ENCODE measurements at regions not wholly inside any gene's neighbourhood (a gene's known extent, or its start where the extent isn't known, plus 50 kb on each side); places are given as distances from the start of the nearest gene placed in this dataset.

DNA sequence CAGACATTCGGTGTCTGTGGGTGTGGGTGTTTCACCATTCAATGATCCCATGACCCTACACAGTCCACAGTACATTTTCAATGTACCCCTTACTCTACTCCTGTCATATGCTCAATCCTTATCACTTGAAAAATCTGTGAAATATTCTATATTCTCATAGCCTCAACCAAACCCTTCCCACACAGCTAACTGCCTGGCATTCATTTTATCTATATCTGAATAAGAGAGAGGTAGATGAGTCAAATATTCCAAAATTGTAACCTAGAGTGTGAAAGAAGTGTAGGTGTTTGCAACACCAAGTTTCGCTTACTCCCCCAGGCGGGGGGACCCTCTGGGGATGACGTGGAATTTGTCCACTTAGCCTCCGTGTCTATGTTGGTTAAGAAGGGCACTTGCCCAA lies 354.8 kb downstream of the ETS1 start:
- FAIRE-seq (no peak), DNase-seq (ENCODE audit: insufficient read length, low spot score) (no peak)

DNA sequence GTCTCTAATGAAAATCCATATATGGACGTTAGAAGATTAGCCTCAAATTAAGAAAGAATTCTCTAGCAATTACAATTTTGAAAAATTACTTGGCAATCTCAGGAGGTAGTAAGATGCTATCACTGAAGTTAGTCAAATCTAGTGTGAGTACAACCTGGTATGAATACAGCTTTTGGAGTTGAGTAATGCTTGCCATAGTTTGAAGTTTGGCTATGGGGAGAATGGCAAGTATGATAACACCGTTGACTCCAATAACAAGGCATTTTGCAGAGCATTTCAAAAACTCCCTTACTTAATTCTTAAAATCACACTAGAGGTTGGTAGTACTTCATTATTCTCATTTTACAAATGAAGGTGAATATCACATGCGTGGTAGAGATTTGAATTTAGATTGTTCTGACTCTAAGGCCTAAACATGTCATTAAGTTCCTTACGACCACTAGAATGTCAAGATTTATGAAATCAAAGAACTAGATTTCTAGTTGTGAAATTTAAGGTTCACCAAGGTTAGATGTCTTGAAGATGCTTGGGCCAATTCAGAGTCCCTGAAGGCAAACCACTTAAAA lies 355.4 kb downstream of the ETS1 start:
- FAIRE-seq = no peak
- no peak for DNase-seq (ENCODE audit: insufficient read length, low spot score)

DNA sequence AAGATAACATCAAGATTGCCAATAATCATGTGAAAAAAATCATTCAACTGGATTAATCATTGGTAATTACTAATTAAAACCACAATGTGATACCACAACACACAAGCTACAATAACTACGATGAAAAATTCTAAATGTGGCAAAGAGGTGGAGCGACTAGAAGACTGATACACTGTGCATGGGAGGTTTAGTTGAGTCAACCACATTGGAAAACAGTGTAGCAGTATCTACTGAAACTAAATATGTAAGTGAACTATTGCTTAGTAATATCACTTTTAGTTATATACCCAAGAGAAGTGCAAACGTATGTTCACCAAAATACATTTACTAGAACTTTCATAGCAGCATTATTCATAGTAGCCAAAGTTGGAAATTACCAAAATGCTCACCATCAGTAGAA lies 359.9 kb downstream of the ETS1 start:
- DNase-seq (ENCODE audit: insufficient read length, low spot score) = no peak
- FAIRE-seq = no peak

DNA sequence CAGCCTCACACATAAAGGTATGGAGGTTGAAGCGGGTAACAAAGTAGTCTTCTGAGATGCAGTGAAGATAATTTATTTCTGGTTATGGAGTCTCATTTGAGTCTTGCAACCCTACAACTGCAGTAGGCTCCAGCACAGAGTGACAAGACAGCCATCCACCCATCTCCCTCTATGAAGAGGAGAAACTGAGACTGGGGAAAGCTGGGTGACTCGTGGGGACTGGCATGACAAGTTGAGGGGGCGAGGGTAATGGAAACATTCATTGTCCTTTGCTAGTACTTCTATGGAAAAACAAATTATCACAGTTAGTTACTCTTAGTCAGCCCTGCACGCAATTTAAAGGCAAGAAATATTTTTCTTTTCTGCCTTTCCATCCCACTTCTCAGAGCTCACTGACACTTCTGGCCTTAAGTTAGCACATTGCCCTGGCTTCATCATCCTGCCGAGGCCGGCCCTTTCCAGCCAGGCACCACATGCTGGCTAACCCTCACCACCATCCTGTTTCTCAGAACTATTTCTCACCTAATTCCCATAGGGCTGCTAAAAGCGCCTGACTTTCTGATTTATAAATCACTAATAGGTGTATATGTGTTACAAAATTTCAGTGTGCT lies 361.1 kb downstream of the ETS1 start:
- no peak for FAIRE-seq
- no peak for DNase-seq (ENCODE audit: insufficient read length, low spot score)

DNA sequence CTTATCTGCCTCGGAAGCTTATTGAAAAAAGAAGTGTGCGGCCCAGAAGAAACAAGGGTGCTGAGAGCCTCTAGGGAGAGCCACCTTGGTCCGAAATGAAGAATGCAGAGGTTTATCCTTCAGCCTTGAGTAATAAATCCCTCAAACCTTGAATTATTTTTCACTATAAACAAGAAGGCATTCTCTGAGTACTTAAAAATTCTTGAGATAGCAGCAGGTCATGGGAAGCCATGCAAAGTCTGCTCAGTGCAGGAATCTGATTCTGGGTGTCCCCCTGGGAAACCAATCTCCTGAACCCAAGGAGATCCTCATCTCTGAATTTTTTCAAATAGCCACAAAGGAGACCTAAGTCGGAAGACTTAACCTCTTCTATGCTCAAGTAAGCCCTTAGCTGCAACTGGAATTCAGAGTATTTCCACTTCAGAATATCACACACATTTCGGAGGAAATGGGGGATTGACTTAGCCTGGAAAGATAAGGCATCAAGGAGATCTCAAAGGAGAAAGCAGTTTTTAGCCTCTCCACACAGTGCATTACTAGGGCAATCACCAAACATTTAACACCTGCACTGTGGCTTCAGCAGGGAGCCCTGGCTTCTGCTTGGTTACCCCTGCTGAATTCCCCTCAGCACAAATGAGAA lies 365.0 kb downstream of the ETS1 start:
- no peak for FAIRE-seq
- no peak for DNase-seq (ENCODE audit: insufficient read length, low spot score)

DNA sequence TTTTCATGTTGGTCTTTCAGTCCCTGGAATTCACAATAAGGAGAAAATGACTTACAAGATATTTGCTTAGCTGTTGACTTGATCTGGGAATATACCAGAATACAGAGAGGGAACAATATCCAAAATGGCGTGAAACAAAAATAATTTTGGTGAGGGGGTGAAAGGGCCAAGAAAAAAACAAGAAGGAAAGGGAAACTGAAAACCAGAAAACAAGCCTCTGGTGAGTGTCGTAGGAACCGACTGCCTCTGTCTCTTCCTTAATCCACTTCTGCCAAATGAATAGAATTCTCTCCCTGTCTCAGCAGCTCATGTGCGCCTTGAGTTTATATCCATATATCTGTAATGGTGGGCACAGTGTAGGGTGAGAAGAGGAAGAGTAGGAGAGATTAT lies 367.6 kb downstream of the ETS1 start:
- no peak for FAIRE-seq
- no peak for DNase-seq (ENCODE audit: insufficient read length, low spot score)

DNA sequence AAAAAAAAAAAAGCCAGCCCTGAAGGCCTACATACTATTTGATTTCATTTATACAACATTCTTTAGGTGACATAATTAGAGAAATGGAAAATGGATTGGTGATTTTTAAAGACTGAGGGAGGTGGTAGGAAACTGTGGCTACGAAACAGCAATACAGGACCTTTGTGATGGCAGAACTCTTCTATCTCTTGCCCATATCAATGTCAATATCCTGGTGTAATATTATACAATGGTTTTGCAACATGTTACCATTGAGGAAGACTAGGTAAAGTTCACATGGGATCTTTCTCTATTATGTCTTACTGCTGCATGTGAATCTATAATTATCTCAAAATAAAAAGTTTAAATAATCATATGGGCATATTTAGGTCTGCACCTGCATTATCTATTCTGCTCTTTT lies 371.2 kb downstream of the ETS1 start:
- FAIRE-seq (no peak), DNase-seq (ENCODE audit: insufficient read length, low spot score) (no peak)

DNA sequence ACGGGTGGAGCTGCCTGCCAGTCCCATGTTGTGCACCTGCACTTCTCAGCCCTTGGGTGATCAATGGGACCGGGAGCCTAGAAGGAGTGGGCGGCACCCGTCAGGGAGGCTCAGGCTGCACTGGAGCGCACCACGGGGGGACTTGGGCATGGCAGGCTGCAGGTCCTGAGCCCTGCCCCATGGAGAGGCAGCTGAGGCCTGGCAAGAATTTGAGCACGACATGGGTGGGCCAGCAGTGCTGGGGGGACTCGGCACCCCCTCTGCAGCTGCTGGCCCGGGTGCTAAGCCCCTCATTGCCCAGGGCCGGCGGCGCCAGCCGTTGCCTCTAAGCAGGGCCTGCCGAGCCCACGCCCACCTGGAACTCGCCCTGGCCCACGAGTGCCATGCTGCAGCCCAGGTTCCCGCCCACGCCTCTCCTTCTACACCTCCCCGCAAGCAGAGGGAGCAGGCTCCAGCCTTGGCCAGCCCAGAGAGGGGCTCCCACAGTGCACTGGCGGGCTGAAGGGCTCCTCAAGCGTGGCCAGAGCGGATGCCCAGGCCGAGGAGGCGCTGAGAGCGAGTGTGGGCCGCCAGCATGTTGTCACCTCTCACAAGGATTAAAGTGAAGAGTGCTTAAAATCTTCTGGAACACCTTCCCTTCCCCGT lies 372.0 kb downstream of the ETS1 start:
- no peak for FAIRE-seq

DNA sequence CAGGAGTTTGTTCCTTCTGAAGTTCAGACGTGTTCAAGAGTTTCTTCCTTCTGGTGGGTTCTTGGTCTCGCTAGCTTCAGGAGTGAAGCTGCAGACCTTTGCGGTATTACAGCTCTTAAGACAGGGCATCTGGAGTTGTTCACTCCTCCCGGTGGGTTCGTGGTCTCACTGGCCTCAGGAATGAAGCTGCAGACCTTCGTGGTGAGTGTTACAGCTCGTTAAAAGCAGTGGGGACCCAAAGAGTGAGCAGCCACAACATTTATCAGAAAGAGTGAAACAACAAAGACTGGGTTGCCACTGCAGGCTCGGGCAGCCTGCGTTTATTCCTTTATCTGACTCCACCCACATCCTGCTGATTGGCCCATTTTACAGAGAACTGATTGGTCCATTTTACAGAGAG lies 373.1 kb downstream of the ETS1 start:
- FAIRE-seq (no peak), DNase-seq (ENCODE audit: insufficient read length, low spot score) (no peak)

More for the DNA sequence above, 372.0 kb downstream of the ETS1 start:
- DNase-seq (ENCODE audit: insufficient read length, low spot score) = no peak

DNA sequence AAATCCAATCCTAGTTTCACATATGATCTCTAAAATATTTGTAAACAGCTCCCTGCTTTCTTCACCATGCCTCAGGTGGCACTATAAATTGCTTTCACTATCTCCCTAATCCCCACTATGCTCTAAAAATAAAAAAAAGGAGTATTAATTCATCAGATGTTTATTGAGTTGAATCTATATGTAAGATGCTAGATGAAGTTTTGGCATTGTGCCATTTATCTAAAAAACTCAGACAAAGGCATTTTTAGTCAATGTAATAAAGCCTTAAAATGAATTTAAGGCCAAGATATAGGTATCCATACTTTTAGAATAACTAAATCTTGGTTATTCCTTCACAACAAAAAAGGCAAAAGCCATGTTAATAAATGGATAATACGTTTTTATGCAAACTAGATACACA lies 373.9 kb downstream of the ETS1 start:
- FAIRE-seq = no peak
- no peak for DNase-seq (ENCODE audit: insufficient read length, low spot score)

DNA sequence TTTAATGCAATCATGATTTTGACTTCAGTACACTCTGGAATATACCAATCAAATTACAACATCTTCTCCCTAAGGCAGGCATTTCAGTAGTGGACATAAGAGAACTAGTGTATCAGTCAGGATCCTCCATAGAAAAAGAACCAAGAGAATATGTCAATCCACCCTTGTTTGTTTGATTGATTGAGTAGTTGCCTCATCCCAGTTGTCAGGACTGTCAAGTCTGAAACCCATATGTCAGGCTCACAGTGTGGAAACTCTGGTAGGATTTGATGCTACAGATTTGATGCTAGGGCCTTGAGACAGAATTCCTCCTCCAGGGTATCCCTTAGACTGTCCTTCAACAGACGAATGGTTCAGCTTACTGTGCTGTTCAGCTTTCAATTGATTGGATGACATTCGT lies 375.0 kb downstream of the ETS1 start:
- DNase-seq (ENCODE audit: insufficient read length, low spot score) (no peak), FAIRE-seq (no peak)

DNA sequence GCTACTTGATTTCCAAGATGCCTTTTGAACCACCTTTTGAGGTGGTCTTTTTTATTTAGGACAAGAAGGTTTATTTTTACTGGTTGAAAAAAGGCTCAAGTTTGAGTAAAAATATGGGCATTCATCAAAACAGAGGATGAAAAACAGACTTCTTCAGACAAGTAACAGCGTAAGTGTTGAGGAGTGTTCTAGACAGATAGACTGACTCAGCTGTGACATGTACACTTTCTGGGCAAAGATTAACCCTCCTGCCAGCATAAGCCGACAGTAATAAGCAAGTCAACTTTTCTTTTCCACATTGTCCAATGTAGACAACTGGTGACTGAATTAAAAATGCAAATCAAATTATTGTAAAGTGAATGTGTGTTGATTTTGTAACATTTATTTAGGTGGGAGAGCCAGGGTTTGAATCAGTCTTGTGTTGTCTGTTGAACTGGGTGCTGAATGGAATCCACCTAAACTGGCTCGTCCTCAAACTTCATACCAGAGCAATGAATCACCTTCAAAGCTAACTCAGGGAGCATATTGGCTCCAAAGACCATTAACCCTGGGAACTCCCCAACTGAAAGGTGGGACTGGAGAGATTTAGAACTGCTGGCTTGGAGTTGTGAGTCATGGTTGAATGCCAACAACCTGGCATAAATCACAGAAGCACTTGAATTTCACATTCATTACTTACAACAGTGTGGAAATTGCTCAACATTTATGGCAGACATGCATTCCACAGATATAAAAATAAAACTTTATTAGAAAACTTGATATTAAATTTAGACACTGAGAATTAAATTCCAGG lies 377.0 kb downstream of the ETS1 start:
- DNase-seq (ENCODE audit: insufficient read length, low spot score) = peak; percentile 77
- peak; percentile 80 for FAIRE-seq

DNA sequence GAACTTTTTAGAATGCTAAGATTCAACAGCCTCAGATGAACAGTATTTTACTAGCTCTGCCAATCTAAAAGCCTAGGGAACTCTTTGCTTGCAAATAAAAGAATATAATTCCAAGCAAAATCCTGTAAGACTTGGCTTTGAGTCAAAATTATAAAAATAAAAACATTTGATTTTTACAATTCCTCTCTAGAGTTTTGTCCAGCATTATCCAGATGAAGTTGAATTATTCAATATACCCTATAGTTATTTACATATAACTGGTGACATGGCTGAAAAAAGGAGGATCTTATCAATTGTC lies 378.3 kb downstream of the ETS1 start:
- no peak for FAIRE-seq

DNA sequence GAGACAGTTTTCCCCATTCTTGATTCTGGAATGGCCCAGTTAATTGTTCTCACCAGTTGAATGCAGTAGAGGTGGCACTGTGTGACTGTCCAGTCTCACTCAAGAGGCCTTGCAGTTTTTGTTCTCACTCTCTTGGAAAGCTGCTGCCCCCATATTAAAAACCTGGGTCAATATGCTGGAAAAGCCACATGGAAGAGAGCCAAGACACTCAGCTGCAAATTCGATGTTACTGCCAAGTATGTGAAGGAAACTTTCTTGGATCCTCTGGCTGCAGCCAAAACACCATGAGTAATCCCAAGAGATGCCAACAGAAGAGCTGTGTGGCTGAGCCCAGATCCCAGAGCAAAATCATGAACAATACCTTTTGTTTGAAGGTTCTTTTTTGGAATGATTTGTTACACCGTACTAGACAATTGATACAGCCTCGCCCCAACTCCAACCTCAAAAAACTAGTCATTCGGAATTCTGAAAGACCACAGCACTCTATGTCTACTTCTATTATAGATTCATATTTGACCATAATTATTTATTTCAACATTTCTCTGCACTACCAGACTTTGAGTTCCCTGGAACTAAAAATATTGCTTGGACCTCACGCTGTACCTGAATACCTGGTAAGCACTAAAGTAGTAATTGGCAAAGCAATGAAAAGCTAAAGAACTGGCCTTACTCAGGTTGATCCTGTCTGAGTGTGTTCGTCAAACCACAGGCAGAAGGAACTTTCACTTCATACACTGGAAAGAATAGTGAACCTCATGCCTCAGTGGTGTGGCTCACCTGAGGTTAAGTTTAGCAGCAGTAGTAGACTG lies 378.8 kb downstream of the ETS1 start:
- peak; percentile 14 for DNase-seq (ENCODE audit: insufficient read length, low spot score)
- no peak for FAIRE-seq

More for the DNA sequence above, 378.3 kb downstream of the ETS1 start:
- DNase-seq (ENCODE audit: insufficient read length, low spot score) = no peak

DNA sequence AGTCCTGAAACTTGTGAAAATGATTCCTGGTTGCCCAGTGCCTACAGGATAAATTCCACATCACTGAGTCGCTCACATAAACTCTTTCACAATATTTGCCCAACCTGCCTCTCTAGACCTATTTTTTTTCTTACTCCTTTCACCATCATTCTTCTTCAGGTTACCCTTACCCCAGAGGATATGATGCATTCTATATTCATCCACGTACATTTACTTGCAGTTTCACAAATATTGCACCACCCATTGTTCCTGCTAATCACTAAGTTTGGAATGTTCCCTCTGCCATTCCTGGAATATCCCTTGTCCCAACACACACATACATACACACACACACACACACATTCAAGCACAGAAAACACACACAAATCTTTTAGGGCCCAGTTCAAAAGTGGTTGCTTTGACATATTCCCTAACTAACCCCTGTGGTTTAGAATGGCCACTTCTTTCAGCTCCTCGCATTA lies 379.5 kb downstream of the ETS1 start:
- peak; percentile 30 for DNase-seq (ENCODE audit: insufficient read length, low spot score)

DNA sequence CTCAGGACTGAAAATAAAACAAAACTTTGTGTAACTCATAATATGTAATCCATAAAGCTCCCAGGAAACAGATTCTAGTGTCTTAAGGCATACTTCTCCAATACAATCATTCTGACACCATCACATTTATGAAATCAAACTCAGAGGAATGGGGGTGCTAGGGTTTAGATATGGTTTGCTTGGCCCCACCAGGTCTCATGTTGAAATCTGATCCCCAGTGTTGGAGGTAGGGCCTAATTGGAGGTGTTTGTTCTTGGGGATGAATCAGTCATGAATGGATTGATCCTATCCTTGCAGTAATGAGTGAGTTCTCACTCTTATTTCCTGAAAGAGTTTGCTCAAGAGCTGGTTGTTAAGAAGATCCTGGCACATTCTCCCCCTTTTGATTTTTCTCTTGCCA lies 380.9 kb downstream of the ETS1 start:
- DNase-seq (ENCODE audit: insufficient read length, low spot score) (no peak), FAIRE-seq (no peak)

More for the DNA sequence above, 379.5 kb downstream of the ETS1 start:
- peak; percentile 23 for FAIRE-seq

DNA sequence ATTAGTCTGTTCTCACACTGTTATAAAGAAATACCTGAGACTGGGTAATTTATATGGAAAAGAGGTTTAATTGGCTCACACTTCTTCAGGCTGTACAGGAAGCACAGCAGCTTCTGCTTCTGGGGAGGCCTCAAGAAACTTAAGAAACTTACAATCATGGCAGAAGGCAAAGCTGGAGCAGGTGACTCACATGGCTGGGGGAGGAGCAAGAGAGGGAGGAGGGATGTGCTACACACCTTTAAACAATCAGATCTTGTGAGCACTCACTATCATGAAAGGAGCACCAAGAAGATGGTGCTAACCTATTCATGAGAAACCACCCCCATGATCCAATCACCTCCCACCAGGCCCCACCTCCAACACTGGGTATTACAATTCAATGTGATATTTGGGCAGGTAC lies 381.6 kb downstream of the ETS1 start:
- FAIRE-seq = no peak

DNA sequence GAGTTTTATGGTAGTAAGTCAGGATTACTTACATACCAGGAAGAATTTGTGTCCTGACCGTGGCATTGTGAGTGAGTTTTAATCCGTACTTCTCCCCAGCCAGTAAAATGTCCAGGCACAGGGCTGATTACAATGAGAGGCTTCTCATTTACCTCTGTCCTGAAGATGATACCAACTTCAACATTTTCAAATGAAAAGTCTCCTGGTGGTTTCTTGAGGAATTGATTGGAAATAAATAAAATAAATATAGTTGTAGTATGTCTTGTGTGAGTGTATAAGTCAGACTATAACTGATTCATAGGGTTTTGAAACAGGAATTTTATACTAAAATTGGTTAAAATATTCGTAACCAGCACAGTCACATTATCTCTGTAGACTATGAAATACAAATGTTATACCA lies 382.5 kb downstream of the ETS1 start:
- DNase-seq (ENCODE audit: insufficient read length, low spot score) (no peak), FAIRE-seq (no peak)

More for the DNA sequence above, 381.6 kb downstream of the ETS1 start:
- no peak for DNase-seq (ENCODE audit: insufficient read length, low spot score)

DNA sequence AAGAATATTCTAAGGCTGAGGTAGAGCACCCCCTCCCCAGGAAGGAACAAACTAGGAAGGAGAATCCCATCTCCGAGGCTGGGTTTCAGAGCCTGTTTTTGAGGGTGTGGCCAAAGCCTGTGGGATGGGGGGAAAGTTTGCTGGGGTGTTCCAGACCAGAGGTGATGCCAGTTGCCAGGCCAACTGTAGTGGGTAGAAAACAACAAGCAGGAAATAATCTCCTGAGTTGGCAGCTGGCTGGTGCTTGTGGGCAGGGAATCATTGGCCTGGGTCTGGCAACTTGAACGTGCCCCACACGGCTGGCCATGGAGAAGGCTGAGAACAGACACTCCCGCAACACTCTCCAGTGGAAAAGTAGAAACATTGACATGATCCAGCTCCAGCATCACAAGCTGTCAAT lies 385.6 kb downstream of the ETS1 start:
- DNase-seq (ENCODE audit: insufficient read length, low spot score) (no peak), FAIRE-seq (no peak)

DNA sequence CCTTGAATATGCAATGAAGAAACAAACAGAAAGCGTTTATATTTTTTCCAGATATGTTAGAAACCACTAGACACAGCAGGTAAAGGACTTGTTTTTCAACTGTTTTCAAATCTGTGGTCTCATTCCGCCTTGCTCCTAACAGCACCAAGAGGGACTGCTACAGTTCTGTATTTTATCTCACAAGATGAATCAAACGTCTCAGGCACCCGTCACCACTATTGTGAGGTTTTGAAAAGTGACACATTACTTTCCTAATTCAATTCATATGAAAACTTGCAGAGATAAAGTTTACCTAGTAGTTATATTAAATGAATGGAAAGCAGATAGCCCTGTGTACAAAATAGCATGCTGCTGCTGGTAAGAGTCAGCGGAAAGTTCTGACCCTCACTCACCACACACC lies 386.3 kb downstream of the ETS1 start:
- FAIRE-seq (no peak), DNase-seq (ENCODE audit: insufficient read length, low spot score) (no peak)
